Activated effector memory CD4-positive, alpha-beta T cell treated with Interleukin-2 at 50 U/mL for 16 hours (primary cell): ENCODE measurements at regions not wholly inside any gene's neighbourhood (a gene's known extent, or its start where the extent isn't known, plus 50 kb on each side); places are given as distances from the start of the nearest gene placed in this dataset.

Experiments used
- DNase-seq: peaks from one replicate; pipeline ENCODE4 v3.0.0-alpha.2; 2020

DNA sequence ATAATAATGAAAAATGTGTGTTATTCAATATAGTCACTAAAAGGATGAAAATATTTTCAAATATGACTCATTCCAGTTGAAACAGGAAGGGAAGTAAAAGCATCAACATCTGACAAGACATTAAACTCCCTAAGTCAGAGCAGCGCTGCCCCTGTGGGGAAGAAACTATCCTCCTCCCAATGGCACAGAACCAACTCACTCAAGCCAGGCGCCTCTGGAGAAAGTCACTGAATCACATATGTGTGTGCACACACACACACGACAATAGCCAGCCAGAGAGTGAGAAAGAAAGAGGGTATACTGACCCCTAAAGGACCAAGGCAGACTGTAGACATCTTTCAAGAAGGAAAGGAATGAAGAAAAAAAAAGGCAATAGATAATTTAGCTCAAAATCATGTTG lies 126.9 kb downstream of the SETD4 start:
- DNase-seq: no peak

DNA sequence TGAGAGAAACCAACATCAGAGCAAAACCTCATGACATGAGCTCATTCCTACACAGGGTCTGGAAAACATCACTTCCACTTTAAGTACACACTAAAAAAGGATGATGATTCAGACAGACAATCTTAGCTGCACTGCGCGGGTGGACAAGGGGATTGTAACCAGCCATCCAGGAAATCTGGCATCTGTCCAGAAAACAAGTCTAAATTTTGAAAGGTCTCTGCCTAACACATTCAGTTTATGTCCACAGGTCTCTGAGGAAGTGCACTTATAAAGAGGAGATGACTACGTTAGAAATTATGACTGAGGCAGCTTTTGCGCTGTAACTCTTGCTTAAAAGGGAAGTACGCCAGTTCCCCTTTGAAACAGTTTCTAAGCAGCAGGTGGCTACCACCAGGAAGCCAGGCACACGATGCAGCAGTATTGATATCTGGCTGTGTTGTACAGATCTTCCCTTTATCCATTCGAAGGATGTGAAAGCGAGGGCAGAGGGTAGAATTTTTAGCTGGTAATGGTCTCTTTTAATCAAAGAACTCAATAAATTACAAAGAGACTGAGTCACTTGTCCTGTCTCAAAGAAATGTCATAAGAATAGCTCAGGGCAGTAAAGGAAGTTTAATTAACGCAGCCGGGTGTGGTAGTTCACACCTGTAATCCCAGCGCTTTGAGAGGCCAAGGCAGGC lies 128.0 kb downstream of the SETD4 start:
- no peak for DNase-seq

DNA sequence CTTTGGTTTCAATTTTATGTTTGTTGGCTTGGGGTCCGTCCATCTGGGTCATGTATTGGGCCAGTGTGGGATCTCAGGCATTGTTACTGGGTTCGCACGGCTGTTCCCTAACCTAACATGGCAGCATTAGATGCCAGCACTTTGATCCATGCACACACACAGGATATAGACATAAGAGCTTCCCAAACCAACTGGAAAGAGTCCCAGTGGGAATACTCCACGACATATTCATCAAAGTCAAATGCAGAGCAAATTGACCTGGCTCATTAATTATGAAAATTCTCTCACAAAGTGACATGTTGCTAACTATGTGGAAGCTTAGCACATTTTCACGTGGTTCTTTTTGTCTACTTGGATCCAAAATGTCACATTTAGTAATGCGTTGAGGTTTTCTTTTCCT lies 130.4 kb downstream of the SETD4 start:
- no peak for DNase-seq

DNA sequence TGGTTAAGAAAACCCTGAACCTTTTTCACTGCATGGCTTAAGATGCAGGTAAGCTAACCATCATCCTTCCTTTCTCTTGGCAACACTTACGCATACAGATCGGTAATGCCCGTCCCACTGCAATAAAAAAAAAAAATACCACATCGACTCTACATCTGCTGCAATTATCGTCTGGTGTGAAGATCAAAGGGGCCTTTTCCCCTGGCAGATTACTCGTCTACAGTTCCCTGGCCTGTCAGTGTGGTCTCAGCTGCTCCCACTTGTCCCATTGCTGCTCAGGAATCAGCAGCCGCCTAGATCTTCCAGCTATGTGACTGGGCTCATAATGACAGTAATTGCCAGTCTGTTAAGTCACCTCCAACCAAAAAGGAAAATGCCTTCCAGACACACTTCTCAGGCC lies 133.1 kb downstream of the SETD4 start:
- DNase-seq: no peak

DNA sequence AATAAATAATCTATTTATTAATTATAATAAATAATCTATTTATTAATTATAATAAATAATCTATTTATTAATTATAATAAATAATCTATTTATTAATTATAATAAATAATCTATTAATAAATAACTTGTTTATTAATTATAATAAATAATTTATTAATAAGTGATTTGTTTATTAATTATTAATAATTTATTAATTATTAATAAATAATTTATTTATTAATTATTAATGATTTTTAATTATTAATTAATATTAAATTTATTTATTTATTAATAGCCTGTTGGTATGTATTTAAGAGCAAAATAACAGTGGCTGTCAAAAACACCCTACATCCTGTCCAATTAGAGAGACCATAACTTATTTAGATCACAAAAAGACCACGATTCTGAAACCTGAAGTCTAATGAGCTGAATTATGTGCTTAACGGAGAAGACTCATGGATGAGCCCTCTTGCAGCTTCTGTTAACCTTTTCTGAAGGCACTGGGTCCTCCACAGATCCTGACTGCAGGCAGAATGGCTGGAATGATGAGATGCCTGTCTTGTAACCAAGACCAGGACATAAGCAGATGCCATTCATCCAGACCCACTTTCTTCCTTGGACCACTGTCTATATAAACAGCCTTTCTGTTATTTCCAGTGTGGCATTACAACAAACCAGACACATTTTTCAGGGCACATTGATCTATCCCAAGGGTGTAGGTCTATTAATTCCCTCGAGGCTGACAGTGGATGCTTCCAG lies 134.2 kb downstream of the SETD4 start:
- DNase-seq: no peak

DNA sequence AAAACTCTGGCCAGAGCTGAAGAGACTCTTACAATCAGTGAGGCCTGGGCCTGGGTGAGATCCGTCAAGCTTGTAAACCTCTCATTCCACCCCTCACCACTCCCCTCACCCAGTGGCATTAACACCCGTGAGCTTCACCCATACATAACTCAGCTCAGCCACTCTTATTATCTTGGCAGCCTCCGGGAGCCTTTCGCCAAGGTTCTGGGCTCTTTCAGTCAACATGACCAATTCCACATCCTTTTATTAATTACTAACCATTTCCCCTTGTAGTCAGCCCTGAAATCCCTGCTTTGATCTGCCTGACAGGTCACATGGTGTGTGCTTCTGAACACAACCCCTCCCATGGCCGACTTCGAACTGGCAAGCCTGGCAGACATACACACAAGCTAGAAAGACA lies 134.8 kb downstream of the SETD4 start:
- DNase-seq: no peak

DNA sequence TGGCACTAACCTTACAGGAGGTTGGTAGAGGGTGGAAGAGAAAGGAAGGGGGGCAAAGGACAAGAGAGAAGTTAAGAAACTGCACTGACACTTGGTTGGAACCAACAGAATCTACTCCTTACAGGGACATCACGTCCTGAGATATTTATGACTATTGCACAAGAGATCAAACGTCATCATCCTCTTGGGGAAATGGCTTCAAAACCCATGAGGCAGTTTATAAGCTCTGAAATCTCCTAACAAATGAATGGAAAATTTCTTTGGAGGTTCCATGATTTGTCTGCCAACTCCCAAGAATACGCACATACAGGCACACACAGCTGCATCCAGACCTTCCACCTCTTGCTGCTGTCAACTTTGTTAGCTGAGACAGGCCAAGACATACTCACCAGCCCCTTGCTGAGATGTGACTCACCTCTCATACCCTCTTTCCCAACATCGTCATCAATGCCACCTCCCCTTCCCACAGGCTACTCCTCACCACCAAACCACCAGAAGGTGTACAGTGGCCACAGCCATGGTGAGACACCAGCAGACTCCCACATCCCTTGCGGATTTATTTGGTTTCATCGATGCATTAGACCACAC lies 135.5 kb downstream of the SETD4 start:
- no peak for DNase-seq

DNA sequence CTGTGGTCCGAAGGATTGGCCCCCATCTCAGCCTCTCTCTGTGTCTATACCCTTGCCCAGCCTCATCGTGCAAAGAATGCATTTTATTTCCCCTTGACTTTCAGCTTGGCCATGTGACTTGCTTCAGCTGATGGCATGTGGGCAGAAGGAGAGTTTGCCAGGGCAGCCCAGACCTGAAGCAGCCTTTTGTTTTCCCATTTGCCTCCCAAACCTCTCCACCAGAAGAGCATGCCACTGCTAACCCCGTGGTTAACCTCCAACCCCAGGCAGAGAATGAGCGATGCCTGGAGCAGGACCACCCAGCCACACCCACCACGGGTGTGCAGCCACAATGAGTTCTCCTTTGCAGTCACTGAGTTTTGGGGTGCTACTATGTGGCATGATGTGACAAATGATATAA lies 136.4 kb downstream of the SETD4 start:
- no peak for DNase-seq

DNA sequence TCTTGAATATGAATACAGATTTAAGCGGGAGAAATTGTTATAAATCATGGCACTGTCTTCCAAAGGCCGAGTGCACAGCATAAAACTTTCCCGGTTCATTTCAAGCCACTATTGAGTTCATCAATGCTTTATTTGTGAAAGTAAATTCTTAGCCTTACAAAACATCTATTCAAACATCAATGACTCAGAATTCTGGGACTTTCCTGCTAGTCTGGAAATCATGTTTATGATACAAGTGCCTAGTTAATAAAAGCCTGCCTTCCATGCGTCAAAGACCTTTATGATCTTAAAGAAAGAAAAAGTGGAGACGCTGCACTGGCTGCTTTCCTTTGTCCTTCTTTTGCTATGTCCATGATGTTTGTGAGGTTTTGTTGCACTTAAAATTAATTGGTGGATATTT lies 137.7 kb downstream of the SETD4 start:
- DNase-seq: no peak

DNA sequence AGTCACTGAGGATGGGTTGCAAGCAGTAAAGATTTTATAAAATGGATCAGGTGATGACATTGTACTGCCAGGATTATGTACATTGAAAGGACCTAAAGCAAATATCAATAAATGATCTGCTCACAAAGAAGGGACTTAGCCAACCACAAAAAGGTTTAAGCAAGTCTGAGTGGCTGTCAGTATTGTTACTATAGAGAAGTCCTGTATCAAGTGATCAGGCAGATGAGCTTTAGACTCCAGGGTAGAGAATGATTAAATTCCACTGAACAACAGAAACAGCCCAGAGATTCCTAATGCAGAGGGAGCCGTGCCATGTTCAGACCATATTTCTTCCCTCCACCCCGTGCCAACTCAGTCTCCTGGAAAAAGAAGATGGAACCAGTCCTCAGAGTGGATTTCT lies 138.9 kb downstream of the SETD4 start:
- no peak for DNase-seq

DNA sequence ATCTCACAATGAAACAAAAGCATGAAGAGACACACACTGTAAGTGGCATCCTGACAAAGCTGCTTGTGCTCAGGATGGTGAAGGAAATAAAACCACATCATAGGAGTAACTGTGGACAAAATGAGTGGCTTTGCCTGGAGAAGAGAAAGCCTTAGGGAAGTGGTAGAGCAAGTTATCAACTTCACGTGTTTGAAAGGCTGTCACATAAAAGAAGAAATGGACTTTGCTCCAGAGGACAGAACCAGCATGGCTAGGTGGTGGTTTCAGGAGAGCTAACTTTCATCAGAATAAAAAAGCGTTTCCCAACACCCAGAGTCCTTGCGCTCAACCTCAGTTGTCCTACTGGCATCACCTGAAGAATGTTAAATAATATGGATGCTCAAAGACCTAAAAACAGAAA lies 139.9 kb downstream of the SETD4 start:
- DNase-seq: no peak

DNA sequence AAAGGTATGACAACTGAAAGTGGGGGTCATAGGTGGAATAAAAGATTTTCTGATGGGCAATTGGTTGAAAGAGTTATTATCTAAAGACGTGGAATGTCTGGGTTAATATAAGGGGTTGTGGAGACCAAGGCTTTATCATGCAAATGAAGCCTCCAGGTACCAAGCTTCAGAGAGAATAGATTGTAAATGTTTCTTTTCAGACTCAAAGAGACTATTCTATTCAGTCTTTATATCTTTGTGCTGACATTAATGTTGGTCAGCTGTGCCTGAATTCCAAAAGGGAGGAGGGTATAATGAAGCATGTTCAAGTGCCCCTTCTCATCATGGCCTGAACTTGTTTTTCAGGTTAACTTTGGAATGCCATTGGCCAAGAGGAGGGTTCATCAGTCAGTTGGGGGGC lies 145.3 kb downstream of the SETD4 start:
- no peak for DNase-seq

DNA sequence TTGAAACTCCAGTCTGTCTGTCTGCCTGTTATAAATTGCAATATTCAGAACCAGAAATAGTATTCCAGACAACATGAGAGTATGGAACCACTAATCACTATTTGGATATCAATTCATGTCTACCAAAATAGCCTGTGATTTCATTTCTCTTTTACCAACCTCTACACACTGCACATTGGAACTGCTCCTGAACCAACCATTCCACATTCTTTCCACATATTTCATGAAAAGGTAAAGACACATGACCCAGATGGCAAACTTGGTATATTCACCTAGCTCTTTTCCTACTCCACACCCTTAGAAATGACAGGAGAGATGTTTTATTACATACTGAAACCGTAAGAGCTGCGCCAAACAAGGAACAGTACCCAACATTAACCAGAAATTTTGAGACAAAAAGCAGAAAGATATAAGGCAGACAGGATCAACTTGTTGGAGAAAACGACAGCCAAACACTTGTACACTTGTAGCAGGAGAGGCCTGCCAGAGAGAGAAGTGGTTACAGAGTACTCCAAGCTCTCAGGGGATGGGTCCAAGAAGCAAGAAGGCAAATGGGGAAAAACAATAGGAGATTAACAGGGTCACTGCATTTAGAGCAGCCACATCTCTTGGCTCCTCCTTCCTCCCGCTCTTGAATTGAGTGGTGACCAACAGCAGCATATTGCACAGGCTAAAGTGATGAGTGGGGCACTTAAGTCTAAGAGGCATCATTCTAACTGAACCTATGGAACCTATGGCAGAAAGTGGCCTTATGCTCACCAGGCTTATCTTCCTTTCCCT lies 148.7 kb downstream of the SETD4 start:
- DNase-seq: no peak

DNA sequence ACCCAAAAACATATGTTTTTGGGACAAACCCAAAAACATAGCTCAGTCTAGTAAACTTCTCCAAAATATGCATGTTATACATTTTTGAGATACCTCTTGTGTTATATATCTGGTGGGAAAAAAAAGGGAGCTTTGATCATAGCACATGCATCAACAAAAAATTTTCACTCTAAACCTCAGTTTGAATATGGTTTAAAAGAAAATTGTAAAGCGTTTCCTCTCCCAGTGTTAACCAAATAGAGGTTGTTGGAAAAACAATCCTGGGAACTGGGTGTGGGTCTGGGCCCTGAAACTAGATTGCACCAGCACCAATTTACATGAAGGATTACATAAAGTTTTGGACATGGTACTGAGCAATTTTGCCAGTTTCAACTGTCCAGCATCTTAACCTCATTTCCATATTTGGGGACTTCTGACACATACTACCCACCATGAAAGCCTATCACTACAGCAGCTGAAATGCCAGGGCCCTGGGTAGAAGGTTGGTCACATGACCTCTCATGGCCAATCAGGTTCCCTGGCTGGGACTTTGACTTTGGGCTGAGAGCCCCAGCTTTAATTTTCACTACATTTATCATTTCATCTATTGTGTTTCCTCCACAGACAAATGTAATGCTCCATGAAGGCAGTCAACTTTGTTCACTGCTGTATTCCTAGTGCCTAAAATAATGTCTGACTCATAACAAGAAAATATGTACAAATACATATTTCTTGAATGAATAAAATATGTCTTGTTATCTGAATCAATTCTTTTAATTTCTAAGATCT lies 150.7 kb downstream of the SETD4 start:
- DNase-seq: no peak

DNA sequence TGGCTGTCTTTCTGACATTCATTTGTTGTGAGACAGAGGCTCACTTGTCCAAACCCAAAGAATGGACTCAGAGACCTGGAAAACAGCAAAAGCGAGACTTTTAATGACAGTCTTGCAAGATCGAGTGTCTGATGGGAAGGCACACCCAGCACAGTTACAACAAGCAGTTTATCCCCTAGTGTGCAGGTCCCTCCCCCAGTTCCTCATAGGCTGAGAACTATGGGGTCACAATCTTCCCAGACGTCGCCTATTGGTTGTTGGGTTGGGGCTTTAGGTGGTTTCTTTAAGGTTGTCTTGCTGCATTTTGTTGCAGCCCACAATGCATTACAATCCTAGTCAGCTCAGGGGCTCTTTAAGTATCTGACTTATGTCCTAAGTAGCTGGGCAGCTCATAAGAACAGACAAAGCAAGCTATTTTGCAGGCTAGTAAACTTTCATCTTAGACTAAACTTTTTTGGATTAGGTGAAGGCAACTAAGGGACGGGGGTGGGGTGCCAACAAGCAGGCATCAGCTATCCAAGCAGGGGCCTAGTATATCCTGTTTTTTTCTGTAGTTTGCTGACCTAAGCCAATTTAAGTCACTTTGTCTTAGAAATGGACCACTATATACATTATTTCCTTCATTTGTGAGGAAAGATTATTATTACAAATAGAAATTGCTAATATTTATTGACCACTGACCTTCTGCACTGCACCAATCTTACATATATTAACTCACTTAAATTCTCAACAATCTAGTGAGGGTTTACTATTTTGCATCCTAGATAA lies 151.8 kb downstream of the SETD4 start:
- no peak for DNase-seq

DNA sequence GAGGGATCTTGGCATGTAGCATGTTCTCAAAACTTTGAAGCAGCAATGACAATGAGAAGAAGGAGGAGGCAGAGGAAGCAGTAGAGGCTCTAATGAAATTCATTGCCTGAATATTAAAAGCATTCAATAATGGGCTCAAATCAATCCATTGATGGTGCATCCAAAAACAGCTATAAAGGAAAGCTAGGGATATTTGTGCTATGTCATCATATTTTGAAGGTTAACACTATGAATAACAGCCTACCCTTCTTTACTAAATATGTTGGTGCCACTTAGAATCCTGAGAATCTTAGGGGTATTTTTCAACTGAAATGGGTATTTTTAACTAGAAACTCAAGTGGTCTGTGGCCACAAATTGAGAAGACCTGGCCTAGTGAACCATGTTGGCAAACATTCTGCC lies 153.7 kb downstream of the SETD4 start:
- DNase-seq: no peak

DNA sequence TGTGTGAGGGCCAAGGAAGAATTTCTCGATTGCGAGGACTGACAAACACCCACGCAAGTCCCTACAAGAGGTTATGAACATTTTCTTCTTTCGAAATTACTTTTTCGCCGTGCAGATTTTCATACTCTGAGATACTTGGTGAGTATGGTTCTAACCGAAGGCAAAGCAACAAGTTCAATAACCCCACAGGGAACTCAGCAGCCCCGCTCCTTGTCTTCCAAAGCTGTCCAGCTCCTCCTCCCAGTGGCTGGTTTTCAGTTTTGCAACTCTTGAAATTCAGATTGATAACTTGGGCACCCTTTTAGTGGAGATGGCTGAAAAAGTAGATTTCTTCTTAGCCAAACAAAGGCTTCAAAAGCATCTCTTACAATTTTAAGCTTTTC lies 154.4 kb downstream of the SETD4 start:
- no peak for DNase-seq

DNA sequence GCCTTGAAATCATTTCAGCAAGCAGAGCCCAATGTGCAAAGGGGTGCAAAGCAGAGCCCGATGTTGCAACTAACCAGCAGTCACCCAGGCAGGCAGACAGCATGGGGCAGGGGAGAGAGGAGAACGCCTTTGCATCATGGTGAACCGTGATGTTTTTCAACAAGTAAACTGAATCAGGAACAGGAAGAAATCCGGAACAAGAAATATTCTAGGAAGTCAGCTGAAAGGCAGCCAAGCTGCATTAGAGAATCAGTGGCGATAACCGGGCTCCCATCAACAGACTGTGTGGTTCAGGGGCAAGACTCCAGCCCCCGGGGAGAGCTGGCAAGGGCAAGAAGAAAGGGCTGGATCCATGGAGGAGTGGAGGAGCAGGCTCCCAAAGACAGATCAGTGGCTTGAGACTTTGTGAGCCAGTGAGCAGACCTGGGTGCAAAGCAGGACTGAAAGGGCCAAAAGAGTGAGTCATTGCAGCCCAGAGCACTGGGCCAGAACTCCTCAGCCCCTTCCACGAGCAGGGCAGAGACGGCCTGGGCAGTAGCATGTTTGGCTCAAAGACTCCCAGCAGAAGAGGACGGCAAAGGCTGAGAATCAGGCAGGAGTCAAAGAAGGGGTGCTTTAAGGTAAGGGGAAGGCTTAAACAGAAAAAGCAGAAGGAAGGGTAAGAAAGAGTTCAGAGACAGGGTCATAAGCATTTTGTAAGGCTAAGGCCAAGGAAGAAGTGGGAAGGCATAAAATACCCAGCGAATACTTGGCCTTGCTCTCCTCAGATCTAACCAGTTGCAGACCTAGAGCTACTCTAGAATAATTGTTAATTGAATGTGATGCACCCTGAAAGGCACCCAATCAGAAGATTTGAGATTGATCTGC lies 155.0 kb downstream of the SETD4 start:
- no peak for DNase-seq

DNA sequence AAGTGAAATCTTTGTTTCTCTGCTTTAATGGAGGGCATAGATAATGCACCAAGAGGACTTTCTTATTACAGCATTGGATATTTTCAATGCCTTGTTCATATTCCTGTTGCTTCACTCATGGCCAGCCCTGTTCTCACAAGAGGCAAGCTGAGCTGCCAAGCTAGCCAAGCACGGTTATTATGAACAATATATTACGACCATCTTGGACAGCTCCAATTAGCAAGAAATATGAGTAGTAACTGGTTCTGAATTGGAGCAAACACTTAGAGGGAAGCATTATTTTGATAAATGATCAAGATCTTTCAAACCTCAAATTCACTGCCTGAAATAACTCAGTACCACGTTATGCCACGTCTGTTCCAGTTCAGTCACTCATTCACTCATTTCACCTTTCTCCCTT lies 159.8 kb downstream of the SETD4 start:
- DNase-seq: no peak

DNA sequence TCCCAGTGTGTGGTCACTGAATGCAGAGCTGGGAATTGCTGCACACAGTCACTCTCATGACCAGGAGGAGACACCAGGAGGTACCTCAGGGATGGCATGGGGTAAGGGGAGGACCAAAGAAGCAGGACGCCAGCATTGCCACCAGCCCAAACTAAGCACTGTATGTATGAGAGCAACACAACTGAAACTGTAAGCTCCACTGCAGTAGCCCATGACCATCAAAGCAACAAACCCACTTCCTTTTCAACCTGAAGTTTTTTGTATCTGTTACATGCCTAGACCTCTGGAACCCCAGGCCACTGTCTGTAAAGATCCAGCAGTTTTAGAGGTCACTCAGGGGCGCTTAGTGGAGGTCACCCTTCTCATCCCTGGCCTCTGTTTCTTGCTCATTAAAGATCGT lies 164.3 kb downstream of the SETD4 start:
- no peak for DNase-seq

DNA sequence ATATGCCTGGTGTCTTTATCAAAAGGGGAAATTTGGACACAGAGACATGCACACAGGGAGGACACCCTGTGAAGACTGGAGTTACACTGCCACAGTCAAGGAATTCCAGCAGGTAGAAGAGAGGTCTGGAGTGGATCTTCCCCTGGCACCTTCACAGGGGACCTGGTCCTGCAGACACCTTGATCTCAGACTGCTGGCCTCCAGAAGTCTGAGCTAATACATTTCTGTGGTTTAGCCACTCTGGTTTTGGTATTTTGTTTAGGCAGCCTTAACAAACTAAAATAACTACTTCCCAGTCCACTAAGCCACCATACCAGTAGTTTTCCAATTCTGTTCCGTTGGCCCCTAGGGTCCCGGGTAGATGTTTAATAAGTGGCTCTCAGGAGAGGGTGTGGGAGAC lies 164.7 kb downstream of the SETD4 start:
- no peak for DNase-seq
